ENCODE measurements at regions not wholly inside any gene's neighbourhood (a gene's known extent, or its start where the extent isn't known, plus 50 kb on each side); places are given as distances from the start of the nearest gene placed in this dataset.
"Not testable (repeated sequence)": the region's sequence is repeated elsewhere in the genome, so short reads cannot be mapped to it uniquely, and the experiment has no call there.

GRCh38 chr20:26010224-26010941 lies 313.7 kb upstream of the ZNF337 start:
- H3K4me1 ChIP-seq (ENCODE audit: control insufficient read depth, insufficient read depth, low read length, poor library complexity, severe bottlenecking); H3K9me3 ChIP-seq (ENCODE audit: control insufficient read depth, low read length); H3K36me3 ChIP-seq (ENCODE audit: control insufficient read depth, insufficient read depth, low read length): not testable (repeated sequence)
- Histone ChIP-seq H3K4me3 (ENCODE audit: extremely low read depth, insufficient read depth, low read length, poor library complexity, severe bottlenecking) (peak overlapping the region; percentile 63), H3K27ac (ENCODE audit: low read depth, low read length, severe bottlenecking) (peak overlapping the region; percentile 99)
- 6 to 7% methylated on average over 2 to 4 of the region's 13 CpGs for WGBS, 2 experiments (ENCODE audit: insufficient coverage in 2 of 2)

- H3K4me1 ChIP-seq (ENCODE audit: control insufficient read depth, insufficient read depth, low read length, poor library complexity, severe bottlenecking), result not testable (repeated sequence)
Measured at GRCh38 chr20:26009402-26010223, 313.0 kb upstream of the ZNF337 start.

GRCh38 chr20:26008026-26008425 lies 311.4 kb upstream of the ZNF337 start:
- not testable (repeated sequence) for H3K36me3 ChIP-seq (ENCODE audit: control insufficient read depth, insufficient read depth, low read length); H3K4me1 ChIP-seq (ENCODE audit: control insufficient read depth, insufficient read depth, low read length, poor library complexity, severe bottlenecking); H3K27ac ChIP-seq (ENCODE audit: low read depth, low read length, severe bottlenecking); H3K9me3 ChIP-seq (ENCODE audit: control insufficient read depth, low read length); H3K4me3 ChIP-seq (ENCODE audit: extremely low read depth, insufficient read depth, low read length, poor library complexity, severe bottlenecking)
- 100% methylated on average over 1 to 2 of the region's 9 CpGs for WGBS, 2 experiments (ENCODE audit: insufficient coverage in 2 of 2)

More at GRCh38 chr20:26009402-26010223, 313.0 kb upstream of the ZNF337 start:
- peak overlapping the region; percentile 63 for H3K4me3 ChIP-seq (ENCODE audit: extremely low read depth, insufficient read depth, low read length, poor library complexity, severe bottlenecking)
- H3K36me3 ChIP-seq (ENCODE audit: control insufficient read depth, insufficient read depth, low read length); H3K9me3 ChIP-seq (ENCODE audit: control insufficient read depth, low read length): not testable (repeated sequence)
- 30 to 40% methylated on average over 10 of the region's 39 CpGs for WGBS, 2 experiments (ENCODE audit: insufficient coverage in 2 of 2)
- H3K27ac ChIP-seq (ENCODE audit: low read depth, low read length, severe bottlenecking), result peak overlapping the region; percentile 99

- not testable (repeated sequence) for H3K36me3 ChIP-seq (ENCODE audit: control insufficient read depth, insufficient read depth, low read length); H3K4me1 ChIP-seq (ENCODE audit: control insufficient read depth, insufficient read depth, low read length, poor library complexity, severe bottlenecking); H3K27ac ChIP-seq (ENCODE audit: low read depth, low read length, severe bottlenecking); H3K4me3 ChIP-seq (ENCODE audit: extremely low read depth, insufficient read depth, low read length, poor library complexity, severe bottlenecking); H3K9me3 ChIP-seq (ENCODE audit: control insufficient read depth, low read length)
- WGBS, 2 experiments (ENCODE audit: insufficient coverage in 2 of 2), result 82 to 94% methylated on average over 3 of the region's 4 CpGs
Measured at GRCh38 chr20:26006164-26006563, 309.5 kb upstream of the ZNF337 start.

- not testable (repeated sequence) for H3K4me3 ChIP-seq (ENCODE audit: extremely low read depth, insufficient read depth, low read length, poor library complexity, severe bottlenecking); H3K27ac ChIP-seq (ENCODE audit: low read depth, low read length, severe bottlenecking); H3K36me3 ChIP-seq (ENCODE audit: control insufficient read depth, insufficient read depth, low read length); H3K4me1 ChIP-seq (ENCODE audit: control insufficient read depth, insufficient read depth, low read length, poor library complexity, severe bottlenecking); H3K9me3 ChIP-seq (ENCODE audit: control insufficient read depth, low read length)
- WGBS, 2 experiments (ENCODE audit: insufficient coverage in 2 of 2), result 95% methylated on average over 2 of the region's 3 CpGs; no CpG with 5 or more reads in 1 of the 2 experiments
Measured at GRCh38 chr20:26003959-26004358, 307.3 kb upstream of the ZNF337 start.

- 90 to 93% methylated on average over 13 to 15 of the region's 16 CpGs for WGBS, 2 experiments (ENCODE audit: insufficient coverage in 2 of 2)
- not testable (repeated sequence) for H3K27ac ChIP-seq (ENCODE audit: low read depth, low read length, severe bottlenecking); H3K4me1 ChIP-seq (ENCODE audit: control insufficient read depth, insufficient read depth, low read length, poor library complexity, severe bottlenecking); H3K4me3 ChIP-seq (ENCODE audit: extremely low read depth, insufficient read depth, low read length, poor library complexity, severe bottlenecking); H3K9me3 ChIP-seq (ENCODE audit: control insufficient read depth, low read length); H3K36me3 ChIP-seq (ENCODE audit: control insufficient read depth, insufficient read depth, low read length)
Measured at GRCh38 chr20:25997367-25998038, 300.9 kb upstream of the ZNF337 start.

GRCh38 chr20:25992146-25992545 lies 295.5 kb upstream of the ZNF337 start:
- no peak overlapping the region for H3K4me3 ChIP-seq (ENCODE audit: extremely low read depth, insufficient read depth, low read length, poor library complexity, severe bottlenecking)
- H3K9me3 ChIP-seq (ENCODE audit: control insufficient read depth, low read length), result no peaks in the 10 kb centered on the region
- no peak overlapping the region for H3K27ac ChIP-seq (ENCODE audit: low read depth, low read length, severe bottlenecking)
- H3K36me3 ChIP-seq (ENCODE audit: control insufficient read depth, insufficient read depth, low read length), result no peaks in the 10 kb centered on the region
- WGBS, 2 experiments (ENCODE audit: insufficient coverage in 2 of 2), result 82 to 84% methylated on average over 6 to 8 of the region's 16 CpGs
- H3K4me1 ChIP-seq (ENCODE audit: control insufficient read depth, insufficient read depth, low read length, poor library complexity, severe bottlenecking), result no peaks in the 10 kb centered on the region

GRCh38 chr20:25991756-25992130 lies 295.1 kb upstream of the ZNF337 start:
- Histone ChIP-seq H3K9me3 (ENCODE audit: control insufficient read depth, low read length) (no peaks in the 10 kb centered on the region), H3K4me3 (ENCODE audit: extremely low read depth, insufficient read depth, low read length, poor library complexity, severe bottlenecking) (no peak overlapping the region), H3K36me3 (ENCODE audit: control insufficient read depth, insufficient read depth, low read length) (no peaks in the 10 kb centered on the region), H3K4me1 (ENCODE audit: control insufficient read depth, insufficient read depth, low read length, poor library complexity, severe bottlenecking) (no peaks in the 10 kb centered on the region), H3K27ac (ENCODE audit: low read depth, low read length, severe bottlenecking) (no peak overlapping the region)
- WGBS, 2 experiments (ENCODE audit: insufficient coverage in 2 of 2), result 94 to 99% methylated on average over 12 to 13 of the region's 16 CpGs

- Histone ChIP-seq H3K4me3 (ENCODE audit: extremely low read depth, insufficient read depth, low read length, poor library complexity, severe bottlenecking) (no peak overlapping the region), H3K4me1 (ENCODE audit: control insufficient read depth, insufficient read depth, low read length, poor library complexity, severe bottlenecking) (no peaks in the 10 kb centered on the region)
- WGBS, 2 experiments (ENCODE audit: insufficient coverage in 2 of 2), result 91 to 93% methylated on average over 25 to 27 of the region's 30 CpGs
Measured at GRCh38 chr20:25991051-25991755, 294.6 kb upstream of the ZNF337 start.

GRCh38 chr20:25989686-25990085 lies 293.0 kb upstream of the ZNF337 start:
- not testable (repeated sequence) for H3K4me1 ChIP-seq (ENCODE audit: control insufficient read depth, insufficient read depth, low read length, poor library complexity, severe bottlenecking); H3K4me3 ChIP-seq (ENCODE audit: extremely low read depth, insufficient read depth, low read length, poor library complexity, severe bottlenecking); H3K9me3 ChIP-seq (ENCODE audit: control insufficient read depth, low read length); H3K27ac ChIP-seq (ENCODE audit: low read depth, low read length, severe bottlenecking); H3K36me3 ChIP-seq (ENCODE audit: control insufficient read depth, insufficient read depth, low read length)
- WGBS, 2 experiments (ENCODE audit: insufficient coverage in 2 of 2), result 94% methylated on average over 11 of the region's 11 CpGs

More at GRCh38 chr20:25991051-25991755, 294.6 kb upstream of the ZNF337 start:
- Histone ChIP-seq H3K27ac (ENCODE audit: low read depth, low read length, severe bottlenecking) (no peak overlapping the region), H3K36me3 (ENCODE audit: control insufficient read depth, insufficient read depth, low read length) (no peaks in the 10 kb centered on the region), H3K9me3 (ENCODE audit: control insufficient read depth, low read length) (no peaks in the 10 kb centered on the region)

Measured in mesodermal cell (in vitro differentiated cells).